ENCODE measurements at regions not wholly inside any gene's neighbourhood (a gene's known extent, or its start where the extent isn't known, plus 50 kb on each side); places are given as distances from the start of the nearest gene placed in this dataset.

DNA sequence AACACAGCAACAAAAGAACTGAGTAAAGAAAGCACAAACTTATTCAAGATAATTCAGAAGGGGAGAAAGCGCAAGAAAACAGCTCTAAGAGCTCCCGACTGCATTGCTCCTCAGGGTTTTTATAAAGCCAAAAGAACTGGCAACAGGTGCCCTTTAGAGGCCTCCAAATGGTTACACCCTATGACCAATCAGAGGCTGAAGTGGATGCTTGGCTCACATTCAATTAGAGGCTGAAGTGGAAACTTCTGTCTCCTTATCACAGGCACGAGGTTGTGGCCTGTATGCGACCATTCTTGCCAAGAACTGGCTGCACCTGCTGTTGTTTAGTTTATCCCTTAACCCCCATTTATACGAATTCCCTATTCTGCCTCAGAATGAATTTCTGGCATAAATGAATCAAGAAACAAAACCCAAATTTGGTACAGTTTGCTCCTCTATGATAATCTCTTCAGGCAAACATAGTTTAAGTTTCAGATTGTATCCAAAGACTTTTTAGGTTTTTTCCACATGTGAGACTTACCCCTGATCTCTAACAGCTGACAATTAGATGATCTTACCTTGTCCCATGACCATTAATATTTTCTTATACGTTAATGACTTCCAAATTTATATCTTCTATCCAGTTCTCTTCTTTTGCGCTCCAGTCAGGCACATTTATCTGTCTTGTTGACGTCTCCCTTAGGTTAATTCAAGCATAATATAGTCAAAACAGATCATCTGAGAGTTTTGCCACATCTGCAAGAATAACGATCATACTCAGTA is 504.8 kb downstream of the NXPH1 start:
- no peak for DNase-seq (ENCODE audit: low read depth, low spot score)
- TF ChIP-seq, protein P1, sequence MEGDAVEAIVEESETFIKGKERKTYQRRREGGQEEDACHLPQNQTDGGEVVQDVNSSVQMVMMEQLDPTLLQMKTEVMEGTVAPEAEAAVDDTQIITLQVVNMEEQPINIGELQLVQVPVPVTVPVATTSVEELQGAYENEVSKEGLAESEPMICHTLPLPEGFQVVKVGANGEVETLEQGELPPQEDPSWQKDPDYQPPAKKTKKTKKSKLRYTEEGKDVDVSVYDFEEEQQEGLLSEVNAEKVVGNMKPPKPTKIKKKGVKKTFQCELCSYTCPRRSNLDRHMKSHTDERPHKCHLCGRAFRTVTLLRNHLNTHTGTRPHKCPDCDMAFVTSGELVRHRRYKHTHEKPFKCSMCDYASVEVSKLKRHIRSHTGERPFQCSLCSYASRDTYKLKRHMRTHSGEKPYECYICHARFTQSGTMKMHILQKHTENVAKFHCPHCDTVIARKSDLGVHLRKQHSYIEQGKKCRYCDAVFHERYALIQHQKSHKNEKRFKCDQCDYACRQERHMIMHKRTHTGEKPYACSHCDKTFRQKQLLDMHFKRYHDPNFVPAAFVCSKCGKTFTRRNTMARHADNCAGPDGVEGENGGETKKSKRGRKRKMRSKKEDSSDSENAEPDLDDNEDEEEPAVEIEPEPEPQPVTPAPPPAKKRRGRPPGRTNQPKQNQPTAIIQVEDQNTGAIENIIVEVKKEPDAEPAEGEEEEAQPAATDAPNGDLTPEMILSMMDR (IDR thresholded peaks at IDR 0.05; ENCODE audit: insufficient read depth, low read length, missing control alignments) = no peak
- ChIA-PET POLR2A (no interaction called here), CTCF (no interaction called here)
- no peak overlapping the region for H3K4me3 ChIP-seq (ENCODE audit: low read depth, low read length)

DNA sequence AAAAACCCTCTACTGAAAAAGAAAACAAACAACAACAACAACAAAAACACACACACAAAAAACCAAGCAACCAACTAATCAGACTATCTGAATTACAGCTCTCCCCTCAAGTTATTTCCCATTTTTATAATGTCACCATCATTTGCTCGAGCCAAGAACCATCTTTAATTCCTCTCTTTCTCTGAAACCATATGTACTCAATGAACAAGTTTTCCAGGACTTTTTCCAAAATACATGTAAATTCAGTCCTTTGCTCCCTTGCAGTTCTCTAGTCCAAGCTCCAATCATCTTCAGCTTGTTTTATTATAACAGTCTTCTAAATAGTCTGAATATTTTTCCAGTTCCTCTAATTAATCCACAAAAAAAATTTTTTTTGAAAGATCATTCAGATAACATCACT is 506.0 kb downstream of the NXPH1 start:
- POLR2A ChIA-PET = no interaction called here
- DNase-seq (ENCODE audit: low read depth, low spot score) = no peak
- CTCF ChIA-PET = no interaction called here
- TF ChIP-seq, protein P1 (IDR thresholded peaks at IDR 0.05; ENCODE audit: insufficient read depth, low read length, missing control alignments) = no peak
- H3K4me3 ChIP-seq (ENCODE audit: low read depth, low read length) = no peak overlapping the region

DNA sequence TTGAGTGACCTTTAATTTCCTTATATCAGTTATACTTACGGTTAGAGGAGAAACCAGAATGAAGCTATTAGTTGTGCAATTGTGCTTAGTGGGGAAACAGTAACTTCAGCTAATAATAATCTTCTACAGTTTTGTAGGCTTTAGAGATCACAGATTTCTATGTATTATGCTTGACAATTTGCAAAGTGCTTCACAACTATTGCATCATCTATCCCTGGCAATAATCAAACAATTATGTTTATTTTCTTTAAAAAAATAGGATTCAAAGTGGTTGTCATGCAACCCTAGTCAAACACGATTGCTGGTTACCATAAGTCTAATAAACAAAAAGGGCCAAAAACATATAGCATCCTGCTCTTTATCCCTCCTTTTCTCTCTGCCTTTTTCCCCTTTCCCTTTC is 530.3 kb downstream of the NXPH1 start:
- no peak for DNase-seq (ENCODE audit: low read depth, low spot score)
- H3K4me3 ChIP-seq (ENCODE audit: low read depth, low read length) = no peak overlapping the region
- ChIA-PET CTCF (no interaction called here), POLR2A (no interaction called here)
- TF ChIP-seq, protein P1 (IDR thresholded peaks at IDR 0.05; ENCODE audit: insufficient read depth, low read length, missing control alignments) = no peak

DNA sequence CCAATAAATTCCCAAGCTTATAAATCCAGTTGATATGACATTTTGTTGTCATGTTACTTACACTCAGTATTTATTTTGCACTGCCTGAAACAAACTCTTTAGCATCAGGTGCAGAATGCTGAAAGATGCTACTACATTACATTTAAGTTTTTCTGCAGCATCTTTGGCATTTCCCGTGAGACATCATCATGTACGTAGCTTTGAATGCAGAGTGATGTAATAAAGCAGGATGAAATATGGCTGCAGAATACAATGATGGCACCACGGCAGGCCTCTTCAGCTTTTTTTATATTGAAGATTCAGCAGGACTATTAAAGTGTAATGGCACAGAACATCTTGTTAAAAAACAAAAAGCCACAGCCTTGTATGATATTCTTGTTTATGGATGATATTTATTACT is 531.8 kb downstream of the NXPH1 start:
- no peak overlapping the region for H3K4me3 ChIP-seq (ENCODE audit: low read depth, low read length)
- no peak for DNase-seq (ENCODE audit: low read depth, low spot score)
- ChIA-PET CTCF (no interaction called here), POLR2A (no interaction called here)
- TF ChIP-seq, protein P1 (IDR thresholded peaks at IDR 0.05; ENCODE audit: insufficient read depth, low read length, missing control alignments) = no peak

DNA sequence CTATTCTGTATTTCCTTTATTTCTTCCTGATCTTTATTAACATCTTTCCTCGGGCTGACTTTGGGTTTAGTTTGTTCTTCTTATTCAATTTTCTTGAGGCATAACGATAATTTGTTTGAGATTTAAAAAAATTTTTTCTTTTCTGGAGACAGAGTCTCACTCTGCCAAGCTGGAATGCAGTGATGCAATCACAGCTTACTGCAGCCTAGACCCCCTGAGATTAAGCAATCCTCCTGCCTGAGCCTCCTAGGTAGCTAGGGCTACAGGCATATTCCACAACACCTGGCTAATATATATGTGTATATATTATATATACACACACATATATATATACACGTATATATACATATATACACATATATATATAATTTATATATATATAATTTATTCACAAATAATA is 540.2 kb downstream of the NXPH1 start:
- POLR2A ChIA-PET = no interaction called here
- no peak for DNase-seq (ENCODE audit: low read depth, low spot score)
- CTCF ChIA-PET = no interaction called here

DNA sequence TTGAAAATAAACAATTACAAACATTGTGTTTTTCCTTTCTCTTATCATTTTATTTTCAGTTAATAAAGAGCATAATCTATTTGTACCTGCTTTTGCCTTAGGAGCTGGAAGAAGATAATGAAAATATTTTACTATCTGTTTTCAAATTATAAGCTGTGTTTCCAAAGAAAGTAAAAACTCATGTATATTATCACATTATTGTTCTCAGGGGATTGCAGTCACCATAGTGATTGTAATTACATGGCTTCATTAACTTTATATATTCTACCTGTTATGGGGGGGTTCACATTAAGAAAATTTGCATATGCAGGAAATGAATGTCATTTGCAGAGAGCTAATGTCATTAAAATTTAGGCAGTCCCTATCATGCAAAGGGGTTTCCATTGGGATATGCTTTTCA is 542.3 kb downstream of the NXPH1 start:
- ChIA-PET CTCF (no interaction called here), POLR2A (no interaction called here)
- H3K4me3 ChIP-seq (ENCODE audit: low read depth, low read length) = no peak overlapping the region
- TF ChIP-seq, protein P1 (IDR thresholded peaks at IDR 0.05; ENCODE audit: insufficient read depth, low read length, missing control alignments) = no peak
- DNase-seq (ENCODE audit: low read depth, low spot score) = no peak

More for the DNA sequence above, 540.2 kb downstream of the NXPH1 start:
- TF ChIP-seq, protein P1 (IDR thresholded peaks at IDR 0.05; ENCODE audit: insufficient read depth, low read length, missing control alignments) = no peak
- no peak overlapping the region for H3K4me3 ChIP-seq (ENCODE audit: low read depth, low read length)

Data from AG04449 (cell line).